Upper lobe of left lung (tissue), 4 donors: ENCODE measurements at regions not wholly inside any gene's neighbourhood (a gene's known extent, or its start where the extent isn't known, plus 50 kb on each side); places are given as distances from the start of the nearest gene placed in this dataset.

Experiments used
- POLR2A ChIP-seq, 4 donors: fragments of 450-650 bp; IDR thresholded peaks; one replicate each; pipeline ENCODE4 v1.5.1; 2016 to 2017; ENCODE audit warnings: antibody characterized with exemption in 4 of 4, mild to moderate bottlenecking in 2 of 4
- POLR2AphosphoS5 ChIP-seq, 2 donors: sonication (generic); formaldehyde crosslinking; IDR thresholded peaks; one replicate each; pipeline ENCODE4 v1.5.1; 2017; ENCODE audit warnings: antibody characterized with exemption in 2 of 2
- TF ChIP-seq, protein P1 (sequence below), 6 experiments: fragments of 450-650 bp in 4 of 6; fragments of 200-600 bp in 2 of 6; sonication (generic) in 2 of 6; IDR thresholded peaks; one replicate each; pipeline ENCODE4 v1.5.1; 2016 to 2019; ENCODE audit warnings: antibody characterized with exemption in 6 of 6

DNA sequence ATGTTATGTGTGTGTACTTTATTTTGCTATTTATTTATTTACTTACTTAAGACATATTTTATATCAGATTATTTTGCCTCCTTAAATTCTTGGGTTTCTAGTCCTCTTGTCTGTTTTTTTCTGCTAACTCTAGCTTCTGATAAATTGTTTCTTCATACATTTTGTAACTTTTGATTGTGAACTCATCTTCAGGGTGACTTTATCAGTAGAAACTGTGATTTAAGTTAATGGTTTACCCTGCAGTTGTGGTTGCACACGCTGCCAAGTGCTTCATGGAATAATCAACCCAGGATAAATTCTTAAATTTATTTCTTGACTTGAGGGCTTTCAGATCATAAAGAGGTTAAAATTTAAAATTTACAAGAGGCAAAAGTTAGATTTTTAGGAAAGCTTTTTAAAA lies 173.3 kb downstream of the CENPW start:
- TF ChIP-seq, protein P1, sequence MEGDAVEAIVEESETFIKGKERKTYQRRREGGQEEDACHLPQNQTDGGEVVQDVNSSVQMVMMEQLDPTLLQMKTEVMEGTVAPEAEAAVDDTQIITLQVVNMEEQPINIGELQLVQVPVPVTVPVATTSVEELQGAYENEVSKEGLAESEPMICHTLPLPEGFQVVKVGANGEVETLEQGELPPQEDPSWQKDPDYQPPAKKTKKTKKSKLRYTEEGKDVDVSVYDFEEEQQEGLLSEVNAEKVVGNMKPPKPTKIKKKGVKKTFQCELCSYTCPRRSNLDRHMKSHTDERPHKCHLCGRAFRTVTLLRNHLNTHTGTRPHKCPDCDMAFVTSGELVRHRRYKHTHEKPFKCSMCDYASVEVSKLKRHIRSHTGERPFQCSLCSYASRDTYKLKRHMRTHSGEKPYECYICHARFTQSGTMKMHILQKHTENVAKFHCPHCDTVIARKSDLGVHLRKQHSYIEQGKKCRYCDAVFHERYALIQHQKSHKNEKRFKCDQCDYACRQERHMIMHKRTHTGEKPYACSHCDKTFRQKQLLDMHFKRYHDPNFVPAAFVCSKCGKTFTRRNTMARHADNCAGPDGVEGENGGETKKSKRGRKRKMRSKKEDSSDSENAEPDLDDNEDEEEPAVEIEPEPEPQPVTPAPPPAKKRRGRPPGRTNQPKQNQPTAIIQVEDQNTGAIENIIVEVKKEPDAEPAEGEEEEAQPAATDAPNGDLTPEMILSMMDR (IDR thresholded peaks at IDR 0.05) = no peak
- TF ChIP-seq POLR2AphosphoS5 (IDR thresholded peaks at IDR 0.05) (no peak), POLR2A (IDR thresholded peaks at IDR 0.05) (no peak)
